ENCODE measurements at regions not wholly inside any gene's neighbourhood (a gene's known extent, or its start where the extent isn't known, plus 50 kb on each side); places are given as distances from the start of the nearest gene placed in this dataset.

GRCh38 chr9:777978-778377 lies 63.5 kb upstream of the DMRT1 start:
- ATAC-seq: no peak
- no peaks in the 10 kb centered on the region for H3K36me3 ChIP-seq (ENCODE audit: insufficient read depth in 1 of 2, low read depth in 1 of 2)
- peaks cover 8% of the 10 kb centered on the region for H3K9me3 ChIP-seq
- no peaks in the 10 kb centered on the region for H3K4me1 ChIP-seq
- H3K27ac ChIP-seq: no peak overlapping the region
- no peak overlapping the region for H3K4me3 ChIP-seq
- no peak for DNase-seq
- peaks cover 0 to 2% (median 0%) of the 10 kb centered on the region in 3 donors for H3K27me3 ChIP-seq (ENCODE audit: insufficient read depth in 3 of 3, low read length in 2 of 3)
- no peak for TF ChIP-seq CTCF (IDR thresholded peaks at IDR 0.05)
- intact Hi-C loops (cut with DNase I): no loop called here

- Histone ChIP-seq H3K4me1 (no peaks in the 10 kb centered on the region), H3K4me3 (no peak overlapping the region), H3K9me3 (no peaks in the 10 kb centered on the region), H3K36me3 (ENCODE audit: insufficient read depth in 1 of 2, low read depth in 1 of 2) (no peaks in the 10 kb centered on the region), H3K27ac (no peak overlapping the region), H3K27me3 (ENCODE audit: insufficient read depth in 3 of 3, low read length in 2 of 3) (no peaks in the 10 kb centered on the region)
- ATAC-seq (no peak), DNase-seq (no peak)
- WGBS, 3 donors: 65 to 71% (median 68%) methylated on average over 1 of the region's 1 CpG
- intact Hi-C loops (cut with DNase I): no loop called here
- no peak for TF ChIP-seq CTCF (IDR thresholded peaks at IDR 0.05)
These were observed 57.3 kb upstream of the DMRT1 start for GRCh38 chr9:784202-784601.

GRCh38 chr9:784916-785315 lies 56.6 kb upstream of the DMRT1 start:
- ATAC-seq: no peak
- H3K9me3 ChIP-seq: no peaks in the 10 kb centered on the region
- no peaks in the 10 kb centered on the region for H3K4me1 ChIP-seq
- WGBS, 3 donors: 68 to 79% (median 73%) methylated on average over 2 of the region's 2 CpGs
- H3K4me3 ChIP-seq: no peak overlapping the region
- no peaks in the 10 kb centered on the region for H3K27me3 ChIP-seq (ENCODE audit: insufficient read depth in 3 of 3, low read length in 2 of 3)
- intact Hi-C loops (cut with DNase I): no loop called here
- no peak overlapping the region for H3K27ac ChIP-seq
- DNase-seq: no peak
- no peak for TF ChIP-seq CTCF (IDR thresholded peaks at IDR 0.05)
- H3K36me3 ChIP-seq (ENCODE audit: insufficient read depth in 1 of 2, low read depth in 1 of 2): no peaks in the 10 kb centered on the region

- H3K36me3 ChIP-seq (ENCODE audit: insufficient read depth in 1 of 2, low read depth in 1 of 2): no peaks in the 10 kb centered on the region
- H3K27me3 ChIP-seq (ENCODE audit: insufficient read depth in 3 of 3, low read length in 2 of 3): no peaks in the 10 kb centered on the region
- no peak overlapping the region for H3K27ac ChIP-seq
- 66 to 75% (median 68%) methylated on average over 5 of the region's 5 CpGs for WGBS, 3 donors
- intact Hi-C loops (cut with DNase I): no loop called here
- H3K4me3 ChIP-seq: no peak overlapping the region
- no peak for TF ChIP-seq CTCF (IDR thresholded peaks at IDR 0.05)
- ATAC-seq: no peak
- no peaks in the 10 kb centered on the region for H3K9me3 ChIP-seq
- H3K4me1 ChIP-seq: no peaks in the 10 kb centered on the region
- DNase-seq: no peak
These were observed 55.5 kb upstream of the DMRT1 start for GRCh38 chr9:785997-786396.

GRCh38 chr9:786405-786804 lies 55.1 kb upstream of the DMRT1 start:
- DNase-seq (no peak), ATAC-seq (no peak)
- intact Hi-C loops (cut with DNase I): no loop called here
- H3K27me3 ChIP-seq (ENCODE audit: insufficient read depth in 3 of 3, low read length in 2 of 3): no peaks in the 10 kb centered on the region
- no peak overlapping the region for H3K27ac ChIP-seq
- no peaks in the 10 kb centered on the region for H3K9me3 ChIP-seq
- no peaks in the 10 kb centered on the region for H3K4me1 ChIP-seq
- 74 to 88% (median 75%) methylated on average over 6 of the region's 6 CpGs for WGBS, 3 donors
- no peak for TF ChIP-seq CTCF (IDR thresholded peaks at IDR 0.05)
- no peak overlapping the region for H3K4me3 ChIP-seq
- no peaks in the 10 kb centered on the region for H3K36me3 ChIP-seq (ENCODE audit: insufficient read depth in 1 of 2, low read depth in 1 of 2)

Data from psoas muscle (tissue), 7 donors.